GM21367 (cell line): ENCODE measurements at regions not wholly inside any gene's neighbourhood (a gene's known extent, or its start where the extent isn't known, plus 50 kb on each side); places are given as distances from the start of the nearest gene placed in this dataset.

Experiments
- ATAC-seq: cut with Tn5 transposase; IDR thresholded peaks from one replicate; pipeline ENCODE4 v1.9.1; 2021; ENCODE audit not compliant: unreplicated experiment

DNA sequence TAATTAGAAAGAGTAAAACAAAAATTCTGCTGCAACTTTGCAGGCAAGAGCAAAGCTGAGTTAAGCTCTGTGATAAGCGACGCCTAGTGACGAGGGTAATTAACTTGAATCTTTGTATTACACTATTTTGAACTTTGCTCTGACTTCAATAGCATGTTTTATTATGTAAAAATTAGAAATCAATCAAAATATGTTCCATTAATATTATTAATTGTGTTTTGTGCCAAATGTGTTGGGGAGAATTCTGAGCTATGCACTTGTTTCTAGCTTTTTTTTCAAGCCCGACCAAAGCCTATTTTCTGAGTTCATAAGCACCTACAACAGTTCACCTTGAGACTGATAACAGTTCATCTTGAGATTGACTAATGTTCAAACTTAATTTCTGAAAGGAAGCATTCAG, 90.1 kb upstream of the PDE3A start:
- no peak for ATAC-seq

DNA sequence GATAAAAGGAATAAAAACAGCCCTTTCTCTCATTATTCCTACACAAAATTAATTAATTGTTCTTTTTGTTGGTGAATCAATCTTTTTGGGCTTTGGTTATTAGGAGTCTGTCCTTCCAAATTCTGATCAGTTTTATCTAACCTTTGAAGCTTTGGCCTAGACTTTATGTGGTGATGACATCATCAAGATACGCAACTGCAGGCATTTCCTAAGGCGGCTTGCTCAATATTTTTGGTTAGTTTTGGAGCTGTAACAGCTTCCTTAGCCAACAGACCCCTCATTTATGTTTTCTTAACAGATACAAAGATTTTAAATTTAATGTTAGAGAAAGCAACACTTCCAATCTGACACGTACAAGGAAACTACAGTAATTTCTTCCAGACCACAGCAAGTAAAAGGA, 87.8 kb upstream of the PDE3A start:
- ATAC-seq = no peak

- no peak for ATAC-seq
Observed at GRCh38 chr12:20282401-20282800, 85.9 kb upstream of the PDE3A start.

DNA sequence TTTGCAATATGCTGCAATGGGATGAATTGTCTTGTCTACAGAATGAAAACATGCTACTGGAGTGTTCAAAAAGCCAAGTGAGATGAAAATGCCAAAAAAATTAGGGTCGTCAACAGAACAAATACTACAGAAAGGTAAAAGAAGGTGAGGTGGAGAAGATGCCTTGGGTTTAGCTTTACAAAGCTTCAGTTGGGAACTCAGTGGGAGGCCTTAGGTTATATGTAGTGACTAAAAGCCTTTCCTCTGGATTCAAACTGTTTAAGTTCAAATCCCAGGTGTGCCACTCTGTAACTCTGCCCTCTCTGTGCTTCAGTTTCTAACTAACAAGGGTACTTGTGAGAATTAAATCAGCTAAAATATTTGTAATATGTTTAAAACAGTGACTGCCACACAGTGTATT, 84.9 kb upstream of the PDE3A start:
- no peak for ATAC-seq

- ATAC-seq = no peak
Observed at GRCh38 chr12:20289520-20289919, 78.8 kb upstream of the PDE3A start.

DNA sequence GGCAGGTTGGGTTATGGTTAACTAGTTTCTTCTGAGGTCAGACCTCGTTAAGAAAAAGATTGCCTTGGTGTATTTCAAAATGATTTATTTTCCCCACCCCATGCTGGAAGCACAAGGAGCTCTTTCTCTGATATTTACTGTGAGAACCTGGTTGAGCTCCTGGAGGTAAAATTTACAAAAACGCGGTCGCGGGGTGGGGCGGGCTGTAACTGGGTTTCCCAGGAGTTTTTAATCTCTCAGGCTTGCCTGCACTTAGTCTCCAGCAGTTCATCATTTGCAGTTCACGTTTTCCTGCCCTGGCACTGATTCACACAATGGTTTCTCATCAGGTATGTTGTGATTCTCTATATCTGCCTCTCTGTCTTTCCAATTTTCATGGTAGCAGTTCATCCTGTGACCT, 67.9 kb upstream of the PDE3A start:
- no peak for ATAC-seq

DNA sequence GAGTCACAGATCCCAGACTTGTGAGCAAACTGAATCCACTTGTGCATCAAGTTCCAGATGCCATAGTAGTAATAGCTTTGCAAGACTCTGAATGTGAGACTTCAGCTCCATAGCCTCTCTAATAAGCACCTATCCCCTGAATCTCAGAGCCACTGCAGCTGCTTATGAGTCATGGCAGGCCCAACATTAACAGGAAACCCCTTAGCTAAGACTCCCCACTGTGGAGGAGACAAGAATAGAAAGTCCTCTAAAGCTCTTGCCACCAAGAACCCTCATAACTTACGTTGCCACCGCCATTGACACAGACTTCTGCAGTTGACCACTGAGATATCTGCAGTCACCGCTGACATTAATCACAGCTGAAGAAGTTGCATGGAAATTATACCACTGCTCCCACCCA, 62.9 kb upstream of the PDE3A start:
- no peak for ATAC-seq

DNA sequence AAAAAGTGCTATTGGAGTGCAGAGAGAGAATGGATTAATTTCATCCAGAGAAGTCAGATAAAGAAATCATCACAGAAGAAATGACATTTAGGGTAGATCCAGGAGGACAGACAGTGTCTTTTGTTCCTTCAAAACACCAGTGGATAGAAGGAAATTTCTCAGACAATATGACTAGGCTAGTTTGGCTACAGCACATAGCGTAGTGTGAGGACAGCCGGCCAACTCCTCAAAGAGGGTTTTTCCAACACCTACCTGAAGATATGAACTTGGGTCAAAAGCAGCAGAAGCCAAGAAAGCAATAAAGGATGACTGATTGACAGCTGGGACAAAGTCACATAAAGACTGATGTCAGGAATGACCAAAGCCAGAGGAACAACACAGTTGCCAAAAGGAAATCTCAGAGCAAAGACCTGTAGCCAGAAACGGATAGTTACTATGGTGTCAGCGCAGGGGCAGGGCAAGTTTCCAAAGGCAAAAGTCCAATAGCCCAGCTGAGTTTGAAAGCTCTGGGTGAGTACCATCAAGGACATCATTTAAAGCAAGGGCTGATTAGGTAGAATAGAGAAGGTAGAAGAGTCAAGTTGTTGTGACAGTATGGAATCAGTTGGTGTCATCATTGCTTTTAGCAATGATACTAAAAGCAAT, 58.7 kb upstream of the PDE3A start:
- ATAC-seq = no peak

DNA sequence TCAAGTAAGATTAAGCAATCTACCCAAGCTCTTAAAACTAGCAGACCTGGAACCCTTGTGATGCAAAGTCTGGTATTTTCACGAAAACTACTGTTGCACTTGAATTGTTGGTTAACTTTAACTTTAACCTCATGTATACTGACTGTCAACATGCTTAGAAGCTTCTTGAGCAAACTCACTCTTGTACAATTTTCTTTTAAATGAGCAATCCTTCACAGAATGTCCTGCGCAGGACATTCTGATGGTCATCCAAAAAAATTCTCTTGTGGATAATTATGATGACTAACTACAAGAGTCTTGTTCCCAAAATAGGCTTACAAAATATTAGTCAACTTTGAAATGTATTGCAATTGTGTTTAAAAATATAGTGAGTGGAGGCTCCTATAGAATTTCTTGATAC, 54.0 kb upstream of the PDE3A start:
- no peak for ATAC-seq

- ATAC-seq = no peak
Observed at GRCh38 chr12:20317554-20317953, 50.8 kb upstream of the PDE3A start.
